Fibroblast of peridontal ligament (primary cell): ENCODE measurements at regions not wholly inside any gene's neighbourhood (a gene's known extent, or its start where the extent isn't known, plus 50 kb on each side); places are given as distances from the start of the nearest gene placed in this dataset.

Experiments used
- DNase-seq: peaks from one replicate; pipeline ENCODE4 v3.0.0-alpha.2; 2010; ENCODE audit errors: extremely low read depth

GRCh38 chr7:45350896-45351295 lies 193.3 kb downstream of the RAMP3 start:
- no peak for DNase-seq

GRCh38 chr7:45358287-45358686 lies 200.7 kb downstream of the RAMP3 start:
- DNase-seq, result no peak

GRCh38 chr7:45359250-45359649 lies 201.7 kb downstream of the RAMP3 start:
- DNase-seq, result no peak

GRCh38 chr7:45359776-45360175 lies 202.2 kb downstream of the RAMP3 start:
- DNase-seq, result no peak

GRCh38 chr7:45363669-45364068 lies 206.1 kb downstream of the RAMP3 start:
- no peak for DNase-seq

- no peak for DNase-seq
Observed at GRCh38 chr7:45365341-45365740, 207.8 kb downstream of the RAMP3 start.

GRCh38 chr7:45366475-45366874 lies 207.7 kb upstream of the ADCY1 start:
- no peak for DNase-seq

GRCh38 chr7:45367026-45367425 lies 207.1 kb upstream of the ADCY1 start:
- no peak for DNase-seq

GRCh38 chr7:45368129-45368807 lies 205.9 kb upstream of the ADCY1 start:
- no peak for DNase-seq

GRCh38 chr7:45384499-45384898 lies 189.7 kb upstream of the ADCY1 start:
- DNase-seq, result no peak

- DNase-seq, result no peak
Observed at GRCh38 chr7:45387837-45388236, 186.3 kb upstream of the ADCY1 start.

- no peak for DNase-seq
Observed at GRCh38 chr7:45389073-45389872, 184.9 kb upstream of the ADCY1 start.

GRCh38 chr7:45390180-45390579 lies 184.0 kb upstream of the ADCY1 start:
- DNase-seq, result no peak

GRCh38 chr7:45390731-45391130 lies 183.4 kb upstream of the ADCY1 start:
- no peak for DNase-seq

GRCh38 chr7:45391618-45392451 lies 182.3 kb upstream of the ADCY1 start:
- no peak for DNase-seq

- no peak for DNase-seq
Observed at GRCh38 chr7:45394117-45394708, 180.0 kb upstream of the ADCY1 start.

GRCh38 chr7:45399069-45399468 lies 175.1 kb upstream of the ADCY1 start:
- DNase-seq, result no peak

- no peak for DNase-seq
Observed at GRCh38 chr7:45400680-45401079, 173.5 kb upstream of the ADCY1 start.

- no peak for DNase-seq
Observed at GRCh38 chr7:45401155-45401554, 173.0 kb upstream of the ADCY1 start.

- no peak for DNase-seq
Observed at GRCh38 chr7:45401851-45402250, 172.3 kb upstream of the ADCY1 start.

GRCh38 chr7:45402480-45403218 lies 171.5 kb upstream of the ADCY1 start:
- DNase-seq, result peak; percentile 41
